ENCODE measurements at regions not wholly inside any gene's neighbourhood (a gene's known extent, or its start where the extent isn't known, plus 50 kb on each side); places are given as distances from the start of the nearest gene placed in this dataset.

- TF ChIP-seq CTCF (IDR thresholded peaks at IDR 0.05; ENCODE audit: poor library complexity) (no peak), EZH2 (IDR thresholded peaks at IDR 0.05; ENCODE audit: borderline replicate concordance) (no peak)
Observed at GRCh38 chr4:81358154-81358553, 113.6 kb downstream of the RASGEF1B start.
